Stomach (tissue), 4 donors: ENCODE measurements at regions not wholly inside any gene's neighbourhood (a gene's known extent, or its start where the extent isn't known, plus 50 kb on each side); places are given as distances from the start of the nearest gene placed in this dataset.

Experiments used
- EP300 ChIP-seq: sonication (generic); formaldehyde crosslinking; IDR thresholded peaks from one replicate; pipeline ENCODE4 v1.6.1; 2017; ENCODE audit warnings: antibody characterized with exemption
- POLR2A ChIP-seq, 4 donors: fragments of 450-650 bp; IDR thresholded peaks; one replicate each; pipeline ENCODE4 v1.6.1; 2016; ENCODE audit warnings: antibody characterized with exemption in 4 of 4, control low read depth in 2 of 4, mild to moderate bottlenecking in 1 of 4, moderate library complexity in 1 of 4
- POLR2AphosphoS5 ChIP-seq, 3 donors: sonication (generic); formaldehyde crosslinking; IDR thresholded peaks; one replicate each; pipeline ENCODE4 v1.6.1; 2016; ENCODE audit warnings: antibody characterized with exemption in 3 of 3
- TF ChIP-seq, protein P1 (sequence below), 7 experiments: fragments of 450-650 bp in 4 of 7; fragments of 200-600 bp in 3 of 7; sonication (generic) in 3 of 7; IDR thresholded peaks; one replicate each; pipeline ENCODE4 v1.5.1; 2016 to 2019; ENCODE audit warnings: antibody characterized with exemption in 7 of 7, control low read depth in 2 of 7, mild to moderate bottlenecking in 1 of 7

DNA sequence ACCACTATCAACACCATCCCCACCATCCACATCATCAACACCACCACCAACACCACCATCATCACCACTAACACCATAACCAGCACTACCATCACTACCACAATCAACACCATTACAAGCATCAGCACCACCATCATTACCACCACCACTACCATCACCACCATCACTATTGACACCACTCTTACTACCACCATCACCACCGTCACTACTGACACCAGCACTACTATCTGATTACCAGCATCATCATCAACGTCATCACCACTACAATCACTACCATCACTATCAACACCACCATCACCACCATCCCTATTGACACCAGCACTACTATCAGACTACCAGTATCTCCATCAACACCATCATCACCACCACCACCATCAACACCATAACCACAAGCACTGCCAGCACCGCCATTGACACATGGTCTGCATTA lies 106.1 kb upstream of the RUNX3 start:
- TF ChIP-seq POLR2A (IDR thresholded peaks at IDR 0.05) (no peak), POLR2AphosphoS5 (IDR thresholded peaks at IDR 0.05) (no peak), EP300 (no peak)
- TF ChIP-seq, protein P1, sequence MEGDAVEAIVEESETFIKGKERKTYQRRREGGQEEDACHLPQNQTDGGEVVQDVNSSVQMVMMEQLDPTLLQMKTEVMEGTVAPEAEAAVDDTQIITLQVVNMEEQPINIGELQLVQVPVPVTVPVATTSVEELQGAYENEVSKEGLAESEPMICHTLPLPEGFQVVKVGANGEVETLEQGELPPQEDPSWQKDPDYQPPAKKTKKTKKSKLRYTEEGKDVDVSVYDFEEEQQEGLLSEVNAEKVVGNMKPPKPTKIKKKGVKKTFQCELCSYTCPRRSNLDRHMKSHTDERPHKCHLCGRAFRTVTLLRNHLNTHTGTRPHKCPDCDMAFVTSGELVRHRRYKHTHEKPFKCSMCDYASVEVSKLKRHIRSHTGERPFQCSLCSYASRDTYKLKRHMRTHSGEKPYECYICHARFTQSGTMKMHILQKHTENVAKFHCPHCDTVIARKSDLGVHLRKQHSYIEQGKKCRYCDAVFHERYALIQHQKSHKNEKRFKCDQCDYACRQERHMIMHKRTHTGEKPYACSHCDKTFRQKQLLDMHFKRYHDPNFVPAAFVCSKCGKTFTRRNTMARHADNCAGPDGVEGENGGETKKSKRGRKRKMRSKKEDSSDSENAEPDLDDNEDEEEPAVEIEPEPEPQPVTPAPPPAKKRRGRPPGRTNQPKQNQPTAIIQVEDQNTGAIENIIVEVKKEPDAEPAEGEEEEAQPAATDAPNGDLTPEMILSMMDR (IDR thresholded peaks at IDR 0.05) = no peak
